ENCODE measurements at regions not wholly inside any gene's neighbourhood (a gene's known extent, or its start where the extent isn't known, plus 50 kb on each side); places are given as distances from the start of the nearest gene placed in this dataset.

DNA sequence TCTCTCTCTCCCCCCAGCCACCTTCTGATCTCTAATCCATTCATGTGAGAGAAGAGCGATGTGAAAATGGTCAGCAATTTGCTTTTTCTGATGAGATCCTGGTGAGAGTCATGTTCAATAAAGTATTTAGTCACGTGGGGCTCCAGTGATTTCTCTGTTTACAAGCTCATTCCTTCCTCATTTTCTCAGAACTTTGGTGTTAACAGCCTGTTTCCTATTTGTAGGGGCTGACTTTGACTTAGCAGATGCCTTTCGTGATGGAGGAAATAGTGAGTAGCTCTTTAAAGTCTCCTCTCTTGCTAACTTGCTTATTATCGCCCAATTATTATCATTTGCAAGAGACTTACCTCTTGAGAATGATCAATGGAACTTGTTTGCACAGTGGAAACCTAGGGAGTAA is 72.6 kb upstream of the CD99 start:
- TF ChIP-seq POLR2A (IDR thresholded peaks at IDR 0.05), result no peak
- TF ChIP-seq, protein P1, sequence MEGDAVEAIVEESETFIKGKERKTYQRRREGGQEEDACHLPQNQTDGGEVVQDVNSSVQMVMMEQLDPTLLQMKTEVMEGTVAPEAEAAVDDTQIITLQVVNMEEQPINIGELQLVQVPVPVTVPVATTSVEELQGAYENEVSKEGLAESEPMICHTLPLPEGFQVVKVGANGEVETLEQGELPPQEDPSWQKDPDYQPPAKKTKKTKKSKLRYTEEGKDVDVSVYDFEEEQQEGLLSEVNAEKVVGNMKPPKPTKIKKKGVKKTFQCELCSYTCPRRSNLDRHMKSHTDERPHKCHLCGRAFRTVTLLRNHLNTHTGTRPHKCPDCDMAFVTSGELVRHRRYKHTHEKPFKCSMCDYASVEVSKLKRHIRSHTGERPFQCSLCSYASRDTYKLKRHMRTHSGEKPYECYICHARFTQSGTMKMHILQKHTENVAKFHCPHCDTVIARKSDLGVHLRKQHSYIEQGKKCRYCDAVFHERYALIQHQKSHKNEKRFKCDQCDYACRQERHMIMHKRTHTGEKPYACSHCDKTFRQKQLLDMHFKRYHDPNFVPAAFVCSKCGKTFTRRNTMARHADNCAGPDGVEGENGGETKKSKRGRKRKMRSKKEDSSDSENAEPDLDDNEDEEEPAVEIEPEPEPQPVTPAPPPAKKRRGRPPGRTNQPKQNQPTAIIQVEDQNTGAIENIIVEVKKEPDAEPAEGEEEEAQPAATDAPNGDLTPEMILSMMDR (IDR thresholded peaks at IDR 0.05), result no peak

Data from sigmoid colon (tissue), 3 donors.